ENCODE measurements at regions not wholly inside any gene's neighbourhood (a gene's known extent, or its start where the extent isn't known, plus 50 kb on each side); places are given as distances from the start of the nearest gene placed in this dataset.

DNA sequence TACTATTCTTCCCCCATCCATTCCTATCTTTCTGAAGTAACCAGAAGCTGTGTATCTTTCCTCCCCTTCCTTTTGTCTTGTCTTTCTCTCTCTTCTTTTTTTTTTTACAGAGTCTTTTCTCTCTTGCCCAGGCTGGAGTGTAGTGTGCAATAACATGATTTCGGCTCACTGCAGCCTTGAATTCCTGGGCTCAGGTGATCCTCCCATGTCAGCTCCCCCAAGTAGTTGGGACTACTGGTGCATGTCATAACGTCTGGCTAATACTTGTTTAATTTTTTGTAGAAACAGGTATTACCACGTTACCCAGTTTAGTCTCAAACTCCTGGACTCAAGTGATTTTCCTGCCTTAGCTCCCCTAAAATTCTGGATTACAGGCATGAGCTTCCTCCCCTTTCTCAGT is 86.5 kb downstream of the IGLL5 start:
- TF ChIP-seq CTCF (conservative IDR thresholded peaks at IDR 0.05; ENCODE audit: low read length) (no peak), EZH2phosphoT487 (IDR thresholded peaks at IDR 0.05; ENCODE audit: borderline replicate concordance, low read depth, low read length) (no peak)
